Esophagus squamous epithelium (tissue), 5 donors: ENCODE measurements at regions not wholly inside any gene's neighbourhood (a gene's known extent, or its start where the extent isn't known, plus 50 kb on each side); places are given as distances from the start of the nearest gene placed in this dataset.

Source experiments
- DNase-seq: peaks from one replicate; lab custom pipeline; 2025; lab: John Stamatoyannopoulos, UW
- H3K27ac ChIP-seq, 4 donors: fragments of 200-600 bp; sonication (generic); one replicate each; pipeline ENCODE4 v1.5.1; 2016 to 2019; ENCODE audit warnings: mild to moderate bottlenecking in 1 of 4
- H3K27me3 ChIP-seq, 4 donors: fragments of 200-600 bp; sonication (generic); 1 replicate in 3 of 4; 2 replicates in 1 of 4; pipeline versions ENCODE4 v1.5.1 to v1.6.0; 2017 to 2021; ENCODE audit warnings: antibody characterized with exemption in 1 of 4
- H3K36me3 ChIP-seq, 3 donors: fragments of 200-600 bp; sonication (generic); one replicate each; pipeline ENCODE4 v1.5.1; 2016 to 2019
- H3K4me1 ChIP-seq, 3 donors: fragments of 200-600 bp; sonication (generic); one replicate each; pipeline ENCODE4 v1.5.1; 2017 to 2019
- H3K4me3 ChIP-seq, 4 donors: fragments of 200-600 bp; sonication (generic); 1 replicate in 3 of 4; 2 replicates in 1 of 4; pipeline ENCODE4 v1.5.1; 2016 to 2019; ENCODE audit warnings: mild to moderate bottlenecking in 2 of 4, moderate library complexity in 1 of 4
- H3K9me3 ChIP-seq, 3 donors: fragments of 200-600 bp; sonication (generic); one replicate each; pipeline ENCODE4 v1.5.1; 2016 to 2019
- CTCF ChIP-seq, 6 experiments: fragments of 450-650 bp in 4 of 6; fragments of 200-600 bp in 2 of 6; sonication (generic) in 2 of 6; IDR thresholded peaks; one replicate each; pipeline ENCODE4 v1.5.1; 2016 to 2019; ENCODE audit warnings: antibody characterized with exemption in 6 of 6, mild to moderate bottlenecking in 4 of 6, moderate library complexity in 4 of 6
- POLR2A ChIP-seq, 4 donors: fragments of 450-650 bp; IDR thresholded peaks; one replicate each; pipeline ENCODE4 v1.6.1; 2017; ENCODE audit warnings: antibody characterized with exemption in 4 of 4, mild to moderate bottlenecking in 4 of 4, moderate library complexity in 3 of 4
- WGBS, 2 donors: methylation state at CpG; one replicate each; pipeline ENCODE4 v1.1.5; 2018; 5-methylcytosine and 5-hydroxymethylcytosine counted together
- intact Hi-C: fragments of 100-400 bp; cut with DNase I; formaldehyde crosslinking; loops from one replicate; pipeline ENCODE4 v1.15.0; 2022
- donor health status: DM: yes; HTN: yes; CAD: no.

GRCh38 chr14:71363946-71364925 is 457.0 kb downstream of the PCNX1 start:
- no peak overlapping the region for H3K4me3 ChIP-seq
- TF ChIP-seq CTCF (IDR thresholded peaks at IDR 0.05) (no peak), POLR2A (IDR thresholded peaks at IDR 0.05) (no peak)
- peaks cover 11 to 32% (median 15%) of the 10 kb centered on the region in 3 donors for H3K4me1 ChIP-seq
- intact Hi-C loops: no loop called here
- no peaks in the 10 kb centered on the region for H3K9me3 ChIP-seq
- peak overlapping the region; percentile 13 to 73 (median 51) for H3K27ac ChIP-seq
- no peaks in the 10 kb centered on the region for H3K27me3 ChIP-seq
- DNase-seq: no peak
- no peaks in the 10 kb centered on the region for H3K36me3 ChIP-seq
- 63 to 79% methylated on average over 8 of the region's 8 CpGs for WGBS, 2 donors

GRCh38 chr14:71365361-71365760 is 458.1 kb downstream of the PCNX1 start:
- intact Hi-C loops: no loop called here
- Histone ChIP-seq H3K27me3 (no peaks in the 10 kb centered on the region), H3K9me3 (no peaks in the 10 kb centered on the region), H3K36me3 (no peaks in the 10 kb centered on the region), H3K4me3 (no peak overlapping the region), H3K4me1 (peaks cover 11 to 31% (median 15%) of the 10 kb centered on the region in 3 donors), H3K27ac (peak overlapping the region in 1 of 4 donors; percentile 49)
- DNase-seq: no peak
- 42 to 77% methylated on average over 4 of the region's 4 CpGs for WGBS, 2 donors
- TF ChIP-seq CTCF (IDR thresholded peaks at IDR 0.05) (no peak), POLR2A (IDR thresholded peaks at IDR 0.05) (no peak)

- TF ChIP-seq POLR2A (IDR thresholded peaks at IDR 0.05) (no peak), CTCF (IDR thresholded peaks at IDR 0.05) (no peak)
- no peaks in the 10 kb centered on the region for H3K36me3 ChIP-seq
- no peaks in the 10 kb centered on the region for H3K9me3 ChIP-seq
- no peak for DNase-seq
- intact Hi-C loops: no loop called here
- H3K27ac ChIP-seq: no peak overlapping the region
- 90 to 93% methylated on average over 4 of the region's 4 CpGs for WGBS, 2 donors
- no peaks in the 10 kb centered on the region for H3K27me3 ChIP-seq
- H3K4me1 ChIP-seq: peaks cover 6 to 35% (median 22%) of the 10 kb centered on the region in 3 donors
- no peak overlapping the region for H3K4me3 ChIP-seq
Observed at GRCh38 chr14:71366861-71367260, 459.6 kb downstream of the PCNX1 start.

GRCh38 chr14:71371711-71372396 is 464.6 kb downstream of the PCNX1 start:
- intact Hi-C loops: no loop called here
- DNase-seq: no peak
- peak overlapping the region in 2 of 4 donors; percentile 20 to 34 for H3K4me3 ChIP-seq
- WGBS, 2 donors: 15 to 26% methylated on average over 2 of the region's 2 CpGs
- no peaks in the 10 kb centered on the region for H3K27me3 ChIP-seq
- H3K4me1 ChIP-seq: peaks cover 0 to 28% (median 7%) of the 10 kb centered on the region in 3 donors
- no peak for TF ChIP-seq POLR2A (IDR thresholded peaks at IDR 0.05)
- no peak for TF ChIP-seq CTCF (IDR thresholded peaks at IDR 0.05)
- no peaks in the 10 kb centered on the region for H3K36me3 ChIP-seq
- H3K27ac ChIP-seq: peak overlapping the region; percentile 44 to 90 (median 74)
- H3K9me3 ChIP-seq: peaks cover 0 to under 1% (median 0%) of the 10 kb centered on the region in 3 donors
